ENCODE measurements at regions not wholly inside any gene's neighbourhood (a gene's known extent, or its start where the extent isn't known, plus 50 kb on each side); places are given as distances from the start of the nearest gene placed in this dataset.

DNA sequence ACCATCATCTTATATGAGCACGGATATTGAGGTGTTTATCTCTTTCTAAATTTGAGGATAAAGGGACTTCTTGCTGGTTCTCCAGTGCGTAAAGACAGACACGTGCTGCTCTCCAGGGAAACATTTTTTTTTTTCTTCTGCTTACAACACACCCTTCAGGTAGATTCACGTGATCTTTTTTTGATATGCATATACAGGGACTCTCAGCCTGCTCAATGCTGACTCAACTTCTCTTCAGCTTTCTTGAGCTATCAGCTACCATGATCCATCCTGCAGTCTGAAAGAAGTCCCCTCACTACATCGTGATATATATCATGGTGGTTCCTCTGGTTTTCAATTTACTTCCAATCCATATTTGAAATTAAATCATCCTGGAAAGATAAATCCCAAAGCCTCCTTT lies 87.1 kb upstream of the SLITRK3 start:
- DNase-seq (ENCODE audit: low read depth): no peak

GRCh38 chr3:165279471-165279870 lies 83.3 kb upstream of the SLITRK3 start:
- DNase-seq (ENCODE audit: low read depth): no peak

GRCh38 chr3:165273411-165273810 lies 77.2 kb upstream of the SLITRK3 start:
- DNase-seq (ENCODE audit: low read depth): peak; percentile 24

GRCh38 chr3:165259541-165260193 lies 63.5 kb upstream of the SLITRK3 start:
- DNase-seq (ENCODE audit: low read depth): peak; percentile 69

DNA sequence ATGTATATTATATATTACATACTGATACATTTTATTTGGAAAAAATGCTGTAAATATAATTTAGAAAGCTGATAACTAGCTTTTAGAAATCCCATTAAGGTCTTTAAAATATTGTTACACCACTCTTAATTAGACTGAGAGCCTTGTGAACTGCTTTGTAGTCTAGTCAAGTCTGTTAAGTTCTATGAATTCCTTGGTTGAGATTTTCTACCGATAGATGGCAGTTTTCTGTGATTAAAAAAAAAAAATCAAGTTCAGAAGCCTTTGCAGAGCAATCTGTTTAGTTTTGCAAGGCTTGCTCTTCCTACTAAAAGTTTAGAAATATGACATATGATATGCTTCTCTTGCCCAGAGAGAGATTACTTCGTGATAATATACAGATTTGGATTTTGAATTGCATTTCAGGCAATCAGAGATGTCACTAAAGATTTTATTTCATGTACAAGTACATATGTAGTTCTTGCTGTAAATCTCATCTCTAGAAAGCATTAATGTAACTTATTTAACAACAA lies 60.4 kb upstream of the SLITRK3 start:
- DNase-seq (ENCODE audit: low read depth): peak; percentile 34

- peak; percentile 76 for DNase-seq (ENCODE audit: low read depth)
Measured at GRCh38 chr3:165254812-165255211, 58.6 kb upstream of the SLITRK3 start.

All from amniotic epithelial cell (primary cell).